ENCODE measurements at regions not wholly inside any gene's neighbourhood (a gene's known extent, or its start where the extent isn't known, plus 50 kb on each side); places are given as distances from the start of the nearest gene placed in this dataset.

GRCh38 chr7:106375499-106375898 is 90.7 kb upstream of the NAMPT start:
- TF ChIP-seq CTCF (IDR thresholded peaks at IDR 0.05; ENCODE audit: low read length): no peak
- TF ChIP-seq EZH2 (IDR thresholded peaks at IDR 0.05; ENCODE audit: borderline replicate concordance, low read length): no peak
